ENCODE measurements at regions not wholly inside any gene's neighbourhood (a gene's known extent, or its start where the extent isn't known, plus 50 kb on each side); places are given as distances from the start of the nearest gene placed in this dataset.

GRCh38 chr16:89043636-89044417 lies 49.8 kb upstream of the ACSF3 start:
- DNase-seq = no peak

All from hematopoietic multipotent progenitor cell treated with erythropoietin and hydrocortisone succinate and interleukin-3 and kit ligand, for 4 days (in vitro differentiated cells).